ENCODE measurements at regions not wholly inside any gene's neighbourhood (a gene's known extent, or its start where the extent isn't known, plus 50 kb on each side); places are given as distances from the start of the nearest gene placed in this dataset.
A peak's percentile ranks its signal among the peaks of the same experiment; 100 is the strongest.

- no peak for DNase-seq (ENCODE audit: low read depth)
- TF ChIP-seq, protein P1, sequence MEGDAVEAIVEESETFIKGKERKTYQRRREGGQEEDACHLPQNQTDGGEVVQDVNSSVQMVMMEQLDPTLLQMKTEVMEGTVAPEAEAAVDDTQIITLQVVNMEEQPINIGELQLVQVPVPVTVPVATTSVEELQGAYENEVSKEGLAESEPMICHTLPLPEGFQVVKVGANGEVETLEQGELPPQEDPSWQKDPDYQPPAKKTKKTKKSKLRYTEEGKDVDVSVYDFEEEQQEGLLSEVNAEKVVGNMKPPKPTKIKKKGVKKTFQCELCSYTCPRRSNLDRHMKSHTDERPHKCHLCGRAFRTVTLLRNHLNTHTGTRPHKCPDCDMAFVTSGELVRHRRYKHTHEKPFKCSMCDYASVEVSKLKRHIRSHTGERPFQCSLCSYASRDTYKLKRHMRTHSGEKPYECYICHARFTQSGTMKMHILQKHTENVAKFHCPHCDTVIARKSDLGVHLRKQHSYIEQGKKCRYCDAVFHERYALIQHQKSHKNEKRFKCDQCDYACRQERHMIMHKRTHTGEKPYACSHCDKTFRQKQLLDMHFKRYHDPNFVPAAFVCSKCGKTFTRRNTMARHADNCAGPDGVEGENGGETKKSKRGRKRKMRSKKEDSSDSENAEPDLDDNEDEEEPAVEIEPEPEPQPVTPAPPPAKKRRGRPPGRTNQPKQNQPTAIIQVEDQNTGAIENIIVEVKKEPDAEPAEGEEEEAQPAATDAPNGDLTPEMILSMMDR (conservative IDR thresholded peaks at IDR 0.05; ENCODE audit: low read length), result no peak
- no peak overlapping the region for H3K4me3 ChIP-seq (ENCODE audit: low read length)
Measured at GRCh38 chr20:18921291-18921690, 107.7 kb downstream of the SCP2D1 start.

GRCh38 chr20:18922251-18922650 is 108.7 kb downstream of the SCP2D1 start:
- no peak for DNase-seq (ENCODE audit: low read depth)
- TF ChIP-seq, protein P1 (conservative IDR thresholded peaks at IDR 0.05; ENCODE audit: low read length), result no peak
- no peak overlapping the region for H3K4me3 ChIP-seq (ENCODE audit: low read length)

DNA sequence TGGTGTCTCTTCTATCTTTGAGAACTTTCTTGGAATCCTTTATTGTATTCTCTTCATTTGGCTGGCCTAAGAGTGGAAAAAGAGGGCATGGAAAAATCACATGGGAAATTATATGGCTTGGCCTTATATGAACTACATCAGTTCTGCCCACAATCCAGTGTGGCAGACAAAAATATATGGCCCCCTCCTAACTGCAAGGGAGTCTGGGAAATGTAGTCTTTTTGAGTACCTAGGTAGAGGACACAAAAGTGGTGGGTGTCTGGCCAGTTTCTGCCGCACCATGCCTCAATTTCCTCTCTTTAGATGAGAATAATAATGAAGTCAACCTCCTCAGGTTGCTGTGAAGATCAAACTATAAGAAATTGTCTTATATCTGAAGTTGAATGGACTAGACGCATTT is 109.3 kb downstream of the SCP2D1 start:
- no peak overlapping the region for H3K4me3 ChIP-seq (ENCODE audit: low read length)
- TF ChIP-seq, protein P1 (conservative IDR thresholded peaks at IDR 0.05; ENCODE audit: low read length), result no peak
- DNase-seq (ENCODE audit: low read depth), result no peak

GRCh38 chr20:18926965-18927364 is 113.4 kb downstream of the SCP2D1 start:
- peak; percentile 4 for DNase-seq (ENCODE audit: low read depth)
- H3K4me3 ChIP-seq (ENCODE audit: low read length), result no peak overlapping the region
- TF ChIP-seq, protein P1 (conservative IDR thresholded peaks at IDR 0.05; ENCODE audit: low read length), result no peak

DNA sequence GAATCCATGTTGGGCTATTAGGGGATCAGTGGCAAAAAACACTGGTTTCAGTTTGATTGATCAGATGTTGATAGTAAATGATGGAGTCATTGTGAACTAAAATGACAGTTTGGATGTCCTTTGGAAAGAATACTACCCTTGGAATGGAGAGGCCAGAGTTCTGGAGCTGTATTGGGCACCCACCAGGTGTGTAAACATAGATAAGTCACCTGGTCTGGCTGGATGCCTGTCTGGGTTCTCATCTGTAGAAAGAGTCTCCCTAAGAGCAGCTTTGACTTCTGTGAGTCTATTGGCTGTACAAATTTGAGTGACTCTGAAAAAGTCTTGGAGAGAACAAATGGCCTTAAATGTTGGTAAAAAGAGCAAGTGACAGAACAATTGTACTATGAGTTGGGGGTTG is 115.0 kb downstream of the SCP2D1 start:
- DNase-seq (ENCODE audit: low read depth), result no peak
- no peak overlapping the region for H3K4me3 ChIP-seq (ENCODE audit: low read length)
- TF ChIP-seq, protein P1 (conservative IDR thresholded peaks at IDR 0.05; ENCODE audit: low read length), result no peak

DNA sequence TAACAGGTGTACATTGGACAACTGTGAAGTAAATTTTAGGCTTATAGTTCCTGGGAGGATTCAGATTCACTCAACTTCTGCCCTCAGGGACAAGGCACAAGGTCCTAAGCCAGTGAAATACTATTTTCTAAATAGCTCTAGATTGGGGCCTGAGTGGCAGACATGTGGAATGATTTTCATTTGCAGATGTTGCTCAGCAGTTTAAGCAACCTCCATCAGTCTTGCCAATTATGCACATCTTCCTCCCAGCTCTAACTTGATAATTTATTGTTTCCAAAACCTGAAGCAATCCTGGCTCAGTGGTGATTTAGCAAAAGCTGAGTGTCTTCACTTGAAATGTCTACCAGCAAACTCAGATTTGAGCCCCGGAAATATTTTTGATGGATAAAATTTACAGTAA is 116.2 kb downstream of the SCP2D1 start:
- H3K4me3 ChIP-seq (ENCODE audit: low read length), result no peak overlapping the region
- DNase-seq (ENCODE audit: low read depth), result no peak
- TF ChIP-seq, protein P1 (conservative IDR thresholded peaks at IDR 0.05; ENCODE audit: low read length), result no peak

GRCh38 chr20:18943542-18943941 is 130.0 kb downstream of the SCP2D1 start:
- DNase-seq (ENCODE audit: low read depth), result no peak
- TF ChIP-seq, protein P1 (conservative IDR thresholded peaks at IDR 0.05; ENCODE audit: low read length), result no peak
- no peak overlapping the region for H3K4me3 ChIP-seq (ENCODE audit: low read length)
